ENCODE measurements at regions not wholly inside any gene's neighbourhood (a gene's known extent, or its start where the extent isn't known, plus 50 kb on each side); places are given as distances from the start of the nearest gene placed in this dataset.

- TF ChIP-seq CTCF (conservative IDR thresholded peaks at IDR 0.05; ENCODE audit: low read depth, low read length), result no peak
- TF ChIP-seq EZH2 (IDR thresholded peaks at IDR 0.05; ENCODE audit: borderline replicate concordance, low read depth, low read length, poor library complexity, severe bottlenecking), result no peak
These were observed 1154.5 kb upstream of the CHAC2 start for GRCh38 chr2:52613064-52613463.
